HepG2 (cell line): ENCODE measurements at regions not wholly inside any gene's neighbourhood (a gene's known extent, or its start where the extent isn't known, plus 50 kb on each side); places are given as distances from the start of the nearest gene placed in this dataset.
A peak's percentile ranks its signal among the peaks of the same experiment; 100 is the strongest.

Experiments used
- ATAD3A ChIP-seq: sonication (generic); formaldehyde crosslinking; IDR thresholded peaks from 2 replicates; pipeline ENCODE4 v1.4.0; 2020; ENCODE audit warnings: missing genetic modification reagents
- CC2D1A ChIP-seq: sonication (generic); formaldehyde crosslinking; IDR thresholded peaks from 2 replicates; pipeline ENCODE4 v1.8.1; 2023; ENCODE audit warnings: mild to moderate bottlenecking, missing genetic modification reagents
- ELF1 ChIP-seq: sonication (generic); formaldehyde crosslinking; IDR thresholded peaks from 2 replicates; pipeline ENCODE4 v1.4.0; 2020; ENCODE audit warnings: missing genetic modification reagents
- ETV5 ChIP-seq: IDR thresholded peaks from 2 replicates; pipeline ENCODE4 v1.6.1; 2018; ENCODE audit warnings: missing biosample characterization, missing genetic modification reagents, inconsistent platforms, borderline replicate concordance
- GATAD2A ChIP-seq: IDR thresholded peaks from 2 replicates; pipeline ENCODE4 v1.6.1; 2016
- JUND ChIP-seq: sonication (generic); formaldehyde crosslinking; IDR thresholded peaks from 2 replicates; pipeline ENCODE4 v1.8.0; 2022; ENCODE audit warnings: mild to moderate bottlenecking, missing genetic modification reagents
- KAT8 ChIP-seq: IDR thresholded peaks from 2 replicates; pipeline ENCODE4 v1.6.1; 2016; ENCODE audit warnings: missing genetic modification reagents, missing compliant biosample characterization
- MAX ChIP-seq: IDR thresholded peaks from 2 replicates; pipeline ENCODE4 v1.6.1; 2012; ENCODE audit warnings: inconsistent platforms
- NCOA2 ChIP-seq: sonication (generic); formaldehyde crosslinking; IDR thresholded peaks from 2 replicates; pipeline ENCODE4 v1.8.0; 2022; ENCODE audit warnings: inconsistent platforms
- RCOR2 ChIP-seq: IDR thresholded peaks from 2 replicates; pipeline ENCODE4 v1.6.1; 2016; ENCODE audit warnings: missing biosample characterization, missing genetic modification reagents
- RXRA ChIP-seq: sonication (generic); formaldehyde crosslinking; IDR thresholded peaks from 2 replicates; pipeline ENCODE4 v1.5.1; 2020; ENCODE audit warnings: missing genetic modification reagents
- SAP130 ChIP-seq: IDR thresholded peaks from 2 replicates; pipeline ENCODE4 v1.6.1; 2016; ENCODE audit warnings: low read depth
- SOX13 ChIP-seq, 3 experiments: fragments of 450-650 bp in 1 of 3; sonication (generic) in 1 of 3; formaldehyde crosslinking in 1 of 3; IDR thresholded peaks in 2 of 3; conservative IDR thresholded peaks in 1 of 3; 2 replicates each; pipeline versions ENCODE4 v1.5.0 to v1.6.1; 2016 to 2020; ENCODE audit warnings: antibody characterized with exemption in 1 of 3, mild to moderate bottlenecking in 1 of 3, missing compliant biosample characterization in 1 of 3, missing genetic modification reagents in 1 of 3, moderate library complexity in 1 of 3
- SSRP1 ChIP-seq: IDR thresholded peaks from 2 replicates; pipeline ENCODE4 v1.6.1; 2016; ENCODE audit warnings: control low read depth
- STAG1 ChIP-seq: sonication (generic); formaldehyde crosslinking; IDR thresholded peaks from 2 replicates; pipeline ENCODE4 v1.4.0; 2020; ENCODE audit warnings: missing genetic modification reagents
- ZKSCAN5 ChIP-seq: sonication (generic); formaldehyde crosslinking; IDR thresholded peaks from 2 replicates; pipeline ENCODE4 v1.5.1; 2020; ENCODE audit warnings: mild to moderate bottlenecking, missing genetic modification reagents
- ZNF12 ChIP-seq: sonication (generic); formaldehyde crosslinking; IDR thresholded peaks from 2 replicates; pipeline ENCODE4 v1.5.0; 2020; ENCODE audit warnings: missing genetic modification reagents
- ZNF18 ChIP-seq: sonication (generic); formaldehyde crosslinking; IDR thresholded peaks from 2 replicates; pipeline ENCODE4 v1.8.0; 2022; ENCODE audit warnings: mild to moderate bottlenecking, missing genetic modification reagents; ENCODE audit not compliant: insufficient replicate concordance
- ZNF275 ChIP-seq: sonication (generic); formaldehyde crosslinking; IDR thresholded peaks from 2 replicates; pipeline ENCODE4 v1.8.0; 2022; ENCODE audit warnings: missing genetic modification reagents, mild to moderate bottlenecking, inconsistent platforms, borderline replicate concordance
- ZNF280D ChIP-seq: sonication (generic); formaldehyde crosslinking; IDR thresholded peaks from 2 replicates; pipeline ENCODE4 v1.5.1; 2020; ENCODE audit warnings: mild to moderate bottlenecking, missing genetic modification reagents
- ZNF503 ChIP-seq: sonication (generic); formaldehyde crosslinking; IDR thresholded peaks from 2 replicates; pipeline ENCODE4 v1.4.0; 2020; ENCODE audit warnings: missing genetic modification reagents
- ZNF543 ChIP-seq: sonication (generic); formaldehyde crosslinking; IDR thresholded peaks from 2 replicates; pipeline ENCODE4 v1.4.0; 2020; ENCODE audit warnings: mild to moderate bottlenecking, missing genetic modification reagents
- ZNF564 ChIP-seq: sonication (generic); formaldehyde crosslinking; IDR thresholded peaks from 2 replicates; pipeline ENCODE4 v1.8.1; 2023; ENCODE audit warnings: mild to moderate bottlenecking, missing genetic modification reagents
- ZNF782 ChIP-seq: sonication (generic); formaldehyde crosslinking; IDR thresholded peaks from 2 replicates; pipeline ENCODE4 v1.4.0; 2020; ENCODE audit warnings: missing genetic modification reagents, mild to moderate bottlenecking, borderline replicate concordance

- TF ChIP-seq NCOA2, result peak; percentile 37; the same call in 1 of the 2 replicates
- TF ChIP-seq ATAD3A (CRISPR knock-in tag), result no peak
- TF ChIP-seq ZKSCAN5 (CRISPR knock-in tag), result no peak
- TF ChIP-seq ZNF543, result 0 out of 2 replicates have a peak, but pooled peaks have one; percentile 32
- TF ChIP-seq ZNF564 (CRISPR knock-in tag), result no peak
- TF ChIP-seq SAP130, result peak; percentile 43
- TF ChIP-seq ZNF12, result peak; percentile 88
- TF ChIP-seq ZNF782 (CRISPR knock-in tag), result 0 out of 2 replicates have a peak, but pooled peaks have one; percentile 51
- TF ChIP-seq SOX13 (IDR thresholded peaks at IDR 0.05), result no peak
- peak in 1 of 2 experiments; percentile 47; a peak in 1 of 4 replicates for TF ChIP-seq SOX13 (CRISPR knock-in tag; conservative IDR thresholded peaks at IDR 0.05 in 1 of 2, IDR thresholded peaks at IDR 0.05 in 1 of 2)
- TF ChIP-seq ETV5, result 0 out of 2 replicates have a peak, but pooled peaks have one; percentile 9
- TF ChIP-seq ZNF275 (CRISPR knock-in tag), result no peak
- no peak for TF ChIP-seq KAT8 (CRISPR knock-in tag)
- no peak for TF ChIP-seq CC2D1A (CRISPR knock-in tag)
- TF ChIP-seq SSRP1, result no peak
- peak; percentile 18; the same call in 1 of the 2 replicates for TF ChIP-seq RXRA (CRISPR knock-in tag)
- TF ChIP-seq ZNF503 (CRISPR knock-in tag), result 0 out of 2 replicates have a peak, but pooled peaks have one; percentile 25
- TF ChIP-seq MAX, result peak; percentile 45; the same call in 1 of the 2 replicates
- TF ChIP-seq STAG1 (CRISPR knock-in tag), result no peak
- peak; percentile 58 for TF ChIP-seq ZNF18
- TF ChIP-seq GATAD2A (CRISPR knock-in tag), result 0 out of 2 replicates have a peak, but pooled peaks have one; percentile 11
- peak; percentile 24; the same call in 1 of the 2 replicates for TF ChIP-seq ELF1 (CRISPR knock-in tag)
- 0 out of 2 replicates have a peak, but pooled peaks have one; percentile 60 for TF ChIP-seq ZNF280D (CRISPR knock-in tag)
- TF ChIP-seq RCOR2 (CRISPR knock-in tag), result peak; percentile 67; the same call in 1 of the 2 replicates
- no peak for TF ChIP-seq JUND (CRISPR knock-in tag)
Observed at GRCh38 chr16:9015489-9015888, 51.8 kb upstream of the USP7 start (continued).
